ENCODE measurements at regions not wholly inside any gene's neighbourhood (a gene's known extent, or its start where the extent isn't known, plus 50 kb on each side); places are given as distances from the start of the nearest gene placed in this dataset.

DNA sequence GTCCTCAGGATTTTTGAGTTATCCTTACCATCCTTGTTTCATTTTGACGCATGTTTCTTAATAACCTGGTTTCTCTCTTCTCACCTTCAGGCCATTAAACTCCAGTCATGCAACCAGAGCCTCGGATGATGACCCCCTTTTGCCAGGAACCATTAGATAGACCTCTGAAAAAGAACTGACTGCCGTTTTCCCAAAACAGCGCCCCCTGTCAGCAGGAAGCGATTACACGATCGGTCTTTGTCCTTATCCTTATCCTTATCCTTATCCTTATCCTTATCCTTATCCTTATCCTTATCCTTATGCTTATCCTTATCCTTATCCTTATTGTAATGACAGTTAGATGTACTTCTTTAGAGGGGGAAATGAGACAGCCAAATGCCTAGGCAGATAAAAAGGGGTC is 148.4 kb upstream of the ITM2A start:
- no peak overlapping the region for H3K4me3 Mint-ChIP-seq
- intact Hi-C loops (cut with micrococcal nuclease) = no loop called here

DNA sequence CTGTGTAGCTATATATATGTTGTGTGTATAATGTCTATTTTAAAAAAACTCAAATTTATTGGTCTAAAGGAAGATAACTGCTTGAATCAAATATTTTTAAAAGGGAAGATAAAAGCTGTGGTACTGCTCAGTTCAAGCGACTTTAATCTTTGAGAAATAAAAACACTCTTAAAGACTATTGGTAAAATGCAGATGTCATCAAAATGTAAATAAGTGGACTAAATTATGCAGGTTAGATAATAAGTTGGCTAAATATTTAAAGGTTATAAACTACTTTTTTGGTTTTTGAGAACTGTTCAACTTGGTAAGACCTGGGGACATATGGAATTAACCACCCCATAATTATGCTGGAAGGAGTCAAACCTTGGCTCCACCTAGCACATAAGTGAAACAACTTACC is 144.7 kb upstream of the ITM2A start:
- no peak overlapping the region for H3K27ac Mint-ChIP-seq
- no peaks in the 10 kb centered on the region for H3K36me3 Mint-ChIP-seq
- H3K4me3 Mint-ChIP-seq = no peak overlapping the region
- peaks cover 0 to 9% (median 0%) of the 10 kb centered on the region in 5 donors for H3K27me3 Mint-ChIP-seq
- ChIA-PET CTCF (no interaction called here), POLR2A (no interaction called here)
- no peaks in the 10 kb centered on the region for H3K4me1 Mint-ChIP-seq
- no peaks in the 10 kb centered on the region for H3K4me1 ChIP-seq (ENCODE audit: control insufficient read depth in 2 of 2, insufficient read depth in 2 of 2, low read length in 2 of 2)
- no peaks in the 10 kb centered on the region for H3K27me3 ChIP-seq (ENCODE audit: control insufficient read depth in 2 of 2, insufficient read depth in 2 of 2, low read length in 2 of 2)
- intact Hi-C loops (cut with micrococcal nuclease) = no loop called here
- H3K4me3 ChIP-seq (ENCODE audit: low read length) = no peak overlapping the region
- DNase-seq (no peak), ATAC-seq (no peak)
- H3K36me3 ChIP-seq (ENCODE audit: control insufficient read depth in 2 of 3, insufficient read depth in 3 of 3, low read length in 3 of 3) = no peaks in the 10 kb centered on the region
- peaks cover 0 to 4% (median 0%) of the 10 kb centered on the region in 11 donors for H3K9me3 Mint-ChIP-seq
- H3K9me3 ChIP-seq (ENCODE audit: control insufficient read depth in 2 of 3, low read length in 3 of 3) = no peaks in the 10 kb centered on the region
- no peak overlapping the region for H3K27ac ChIP-seq (ENCODE audit: low read depth, low read length)

More for the DNA sequence above, 148.4 kb upstream of the ITM2A start:
- Histone ChIP-seq H3K9me3 (ENCODE audit: control insufficient read depth in 2 of 3, low read length in 3 of 3) (no peaks in the 10 kb centered on the region), H3K27ac (ENCODE audit: low read depth, low read length) (no peak overlapping the region), H3K27me3 (ENCODE audit: control insufficient read depth in 2 of 2, insufficient read depth in 2 of 2, low read length in 2 of 2) (no peaks in the 10 kb centered on the region), H3K4me3 (ENCODE audit: low read length) (no peak overlapping the region), H3K4me1 (ENCODE audit: control insufficient read depth in 2 of 2, insufficient read depth in 2 of 2, low read length in 2 of 2) (no peaks in the 10 kb centered on the region), H3K36me3 (ENCODE audit: control insufficient read depth in 2 of 3, insufficient read depth in 3 of 3, low read length in 3 of 3) (no peaks in the 10 kb centered on the region)
- DNase-seq = no peak
- Mint-ChIP-seq H3K36me3 (no peaks in the 10 kb centered on the region), H3K27ac (no peak overlapping the region), H3K9me3 (peaks cover 0 to 5% (median 0%) of the 10 kb centered on the region in 11 donors), H3K4me1 (no peaks in the 10 kb centered on the region), H3K27me3 (peaks cover 0 to 15% (median 0%) of the 10 kb centered on the region in 5 donors)
- ChIA-PET CTCF (no interaction called here), POLR2A (no interaction called here)
- ATAC-seq = no peak

- Histone ChIP-seq H3K27ac (ENCODE audit: low read depth, low read length) (no peak overlapping the region), H3K4me3 (ENCODE audit: low read length) (no peak overlapping the region), H3K27me3 (ENCODE audit: control insufficient read depth in 2 of 2, insufficient read depth in 2 of 2, low read length in 2 of 2) (no peaks in the 10 kb centered on the region), H3K4me1 (ENCODE audit: control insufficient read depth in 2 of 2, insufficient read depth in 2 of 2, low read length in 2 of 2) (no peaks in the 10 kb centered on the region), H3K36me3 (ENCODE audit: control insufficient read depth in 2 of 3, insufficient read depth in 3 of 3, low read length in 3 of 3) (no peaks in the 10 kb centered on the region), H3K9me3 (ENCODE audit: control insufficient read depth in 2 of 3, low read length in 3 of 3) (no peaks in the 10 kb centered on the region)
- no peak overlapping the region for H3K4me3 Mint-ChIP-seq
- H3K27me3 Mint-ChIP-seq = no peaks in the 10 kb centered on the region
- ChIA-PET POLR2A (no interaction called here), CTCF (no interaction called here)
- DNase-seq (no peak), ATAC-seq (no peak)
- no peaks in the 10 kb centered on the region for H3K4me1 Mint-ChIP-seq
- H3K27ac Mint-ChIP-seq = no peak overlapping the region
- peaks cover 0 to 17% (median 2%) of the 10 kb centered on the region in 11 donors for H3K9me3 Mint-ChIP-seq
- H3K36me3 Mint-ChIP-seq = no peaks in the 10 kb centered on the region
- intact Hi-C loops (cut with micrococcal nuclease) = no loop called here
Observed at GRCh38 chrX:79506001-79506400, 138.9 kb upstream of the ITM2A start.

DNA sequence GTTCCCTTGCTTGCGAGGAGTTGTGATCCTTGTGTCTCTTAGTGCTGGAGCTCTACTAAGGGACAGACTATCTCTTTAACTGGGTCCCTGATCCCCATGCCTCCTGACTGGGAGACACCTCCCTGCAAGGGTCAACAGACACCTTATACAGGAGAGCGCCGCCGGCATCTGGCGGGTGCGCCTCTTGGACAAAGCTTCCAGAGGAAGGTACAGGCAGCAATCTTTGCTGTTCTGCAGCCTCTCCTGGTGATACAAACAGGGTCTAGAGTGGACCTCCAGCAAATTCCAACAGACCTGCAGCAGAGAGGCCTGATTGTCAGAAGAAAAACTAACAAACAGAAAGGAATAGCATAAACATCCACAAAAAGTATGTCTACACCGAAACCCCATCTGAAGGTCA is 115.6 kb upstream of the ITM2A start:
- Mint-ChIP-seq H3K36me3 (peaks cover 0 to 8% (median 0%) of the 10 kb centered on the region in 5 donors), H3K4me1 (no peaks in the 10 kb centered on the region), H3K4me3 (no peak overlapping the region), H3K9me3 (peaks cover 0 to 22% (median 4%) of the 10 kb centered on the region in 11 donors), H3K27ac (no peak overlapping the region), H3K27me3 (peaks cover 0 to 38% (median 29%) of the 10 kb centered on the region in 5 donors)
- intact Hi-C loops (cut with micrococcal nuclease) = no loop called here
- POLR2A ChIA-PET = no interaction called here
- Histone ChIP-seq H3K27me3 (ENCODE audit: control insufficient read depth in 2 of 2, insufficient read depth in 2 of 2, low read length in 2 of 2) (no peaks in the 10 kb centered on the region), H3K9me3 (ENCODE audit: control insufficient read depth in 2 of 3, low read length in 3 of 3) (no peaks in the 10 kb centered on the region), H3K27ac (ENCODE audit: low read depth, low read length) (no peak overlapping the region), H3K4me1 (ENCODE audit: control insufficient read depth in 2 of 2, insufficient read depth in 2 of 2, low read length in 2 of 2) (no peaks in the 10 kb centered on the region), H3K36me3 (ENCODE audit: control insufficient read depth in 2 of 3, insufficient read depth in 3 of 3, low read length in 3 of 3) (no peaks in the 10 kb centered on the region), H3K4me3 (ENCODE audit: low read length) (no peak overlapping the region)
- CTCF ChIA-PET = no interaction called here
- ATAC-seq = no peak
- DNase-seq = no peak

DNA sequence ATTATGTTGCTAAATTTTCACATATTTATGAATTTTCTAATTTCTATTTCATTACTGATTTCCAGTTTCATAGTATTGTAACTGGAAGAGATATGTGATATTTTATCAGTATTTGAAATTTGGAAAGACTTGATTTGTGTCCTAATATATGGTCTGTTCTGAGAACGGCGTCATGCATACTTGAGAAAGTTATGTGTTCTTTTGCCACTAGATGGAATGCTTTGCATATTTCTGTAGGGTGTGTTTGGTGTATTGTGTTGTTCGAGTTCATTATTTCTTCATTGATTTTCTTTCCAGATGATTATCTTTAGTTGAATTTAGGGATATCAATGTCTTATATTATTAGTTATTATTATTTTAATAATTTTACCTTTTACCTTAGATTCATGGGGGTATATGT is 110.6 kb upstream of the ITM2A start:
- no peak for DNase-seq
- POLR2A ChIA-PET = no interaction called here
- intact Hi-C loops (cut with micrococcal nuclease) = no loop called here

DNA sequence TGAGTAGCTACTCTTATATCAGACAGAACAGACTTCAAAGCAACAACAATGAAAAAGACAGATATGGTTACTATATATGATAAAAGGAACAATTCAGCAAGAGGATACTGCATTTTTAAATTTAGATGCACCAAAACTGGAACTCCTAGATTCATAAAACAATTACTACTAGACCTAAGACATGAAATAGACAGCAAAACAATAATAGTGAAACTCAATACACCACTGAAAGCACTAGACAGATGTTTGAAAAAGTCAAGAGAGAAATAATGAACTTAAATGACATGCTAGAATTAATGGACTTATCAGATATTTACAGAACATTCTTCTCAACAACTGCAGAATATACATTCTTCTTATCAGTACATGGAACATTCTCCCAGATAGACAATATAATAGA is 99.5 kb upstream of the ITM2A start:
- peaks cover 0 to 24% (median 5%) of the 10 kb centered on the region in 11 donors for H3K9me3 Mint-ChIP-seq
- H3K4me3 Mint-ChIP-seq = no peak overlapping the region
- Histone ChIP-seq H3K9me3 (ENCODE audit: control insufficient read depth in 2 of 3, low read length in 3 of 3) (no peaks in the 10 kb centered on the region), H3K4me3 (ENCODE audit: low read length) (no peak overlapping the region), H3K27me3 (ENCODE audit: control insufficient read depth in 2 of 2, insufficient read depth in 2 of 2, low read length in 2 of 2) (no peaks in the 10 kb centered on the region), H3K36me3 (ENCODE audit: control insufficient read depth in 2 of 3, insufficient read depth in 3 of 3, low read length in 3 of 3) (no peaks in the 10 kb centered on the region), H3K4me1 (ENCODE audit: control insufficient read depth in 2 of 2, insufficient read depth in 2 of 2, low read length in 2 of 2) (no peaks in the 10 kb centered on the region), H3K27ac (ENCODE audit: low read depth, low read length) (no peak overlapping the region)
- intact Hi-C loops (cut with micrococcal nuclease) = no loop called here
- CTCF ChIA-PET = no interaction called here
- ATAC-seq (no peak), DNase-seq (no peak)
- no peaks in the 10 kb centered on the region for H3K4me1 Mint-ChIP-seq
- no peak overlapping the region for H3K27ac Mint-ChIP-seq
- H3K36me3 Mint-ChIP-seq = no peaks in the 10 kb centered on the region
- H3K27me3 Mint-ChIP-seq = peaks cover 3 to 24% (median 6%) of the 10 kb centered on the region in 5 donors
- POLR2A ChIA-PET = no interaction called here

More for the DNA sequence above, 110.6 kb upstream of the ITM2A start:
- no peaks in the 10 kb centered on the region for H3K4me1 Mint-ChIP-seq
- H3K9me3 ChIP-seq (ENCODE audit: control insufficient read depth in 2 of 3, low read length in 3 of 3) = no peaks in the 10 kb centered on the region
- ATAC-seq = no peak
- H3K27me3 ChIP-seq (ENCODE audit: control insufficient read depth in 2 of 2, insufficient read depth in 2 of 2, low read length in 2 of 2) = no peaks in the 10 kb centered on the region
- H3K9me3 Mint-ChIP-seq = no peaks in the 10 kb centered on the region
- no peak overlapping the region for H3K4me3 ChIP-seq (ENCODE audit: low read length)
- CTCF ChIA-PET = no interaction called here
- peaks cover 3 to 21% (median 9%) of the 10 kb centered on the region in 5 donors for H3K27me3 Mint-ChIP-seq
- no peaks in the 10 kb centered on the region for H3K36me3 Mint-ChIP-seq
- no peak overlapping the region for H3K4me3 Mint-ChIP-seq
- no peaks in the 10 kb centered on the region for H3K36me3 ChIP-seq (ENCODE audit: control insufficient read depth in 2 of 3, insufficient read depth in 3 of 3, low read length in 3 of 3)
- no peak overlapping the region for H3K27ac ChIP-seq (ENCODE audit: low read depth, low read length)
- no peaks in the 10 kb centered on the region for H3K4me1 ChIP-seq (ENCODE audit: control insufficient read depth in 2 of 2, insufficient read depth in 2 of 2, low read length in 2 of 2)
- H3K27ac Mint-ChIP-seq = no peak overlapping the region

DNA sequence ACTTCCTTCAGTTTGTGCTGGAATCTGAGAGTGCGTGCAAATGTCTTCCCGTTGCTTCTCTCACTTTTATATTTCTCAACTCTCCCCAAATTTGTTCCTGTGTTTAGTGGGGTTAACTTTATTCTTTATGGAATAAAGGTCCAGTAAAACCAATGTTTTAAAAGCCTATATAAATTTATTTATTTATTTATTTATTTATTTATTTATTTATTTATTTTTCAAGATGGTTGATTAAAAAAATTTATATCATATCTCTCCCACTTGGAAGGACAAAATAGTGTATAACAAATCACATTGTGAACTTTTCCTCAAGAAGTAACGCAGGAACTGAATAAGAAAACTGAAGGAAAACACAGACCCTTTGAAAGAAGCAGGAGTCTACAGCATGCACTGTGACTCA is 95.3 kb upstream of the ITM2A start:
- peaks cover 0 to 13% (median 3%) of the 10 kb centered on the region in 11 donors for H3K9me3 Mint-ChIP-seq
- H3K4me1 Mint-ChIP-seq = no peaks in the 10 kb centered on the region
- DNase-seq (no peak), ATAC-seq (no peak)
- POLR2A ChIA-PET = no interaction called here
- no peaks in the 10 kb centered on the region for H3K36me3 Mint-ChIP-seq
- Histone ChIP-seq H3K36me3 (ENCODE audit: control insufficient read depth in 2 of 3, insufficient read depth in 3 of 3, low read length in 3 of 3) (no peaks in the 10 kb centered on the region), H3K9me3 (ENCODE audit: control insufficient read depth in 2 of 3, low read length in 3 of 3) (no peaks in the 10 kb centered on the region), H3K4me3 (ENCODE audit: low read length) (no peak overlapping the region), H3K27ac (ENCODE audit: low read depth, low read length) (no peak overlapping the region), H3K27me3 (ENCODE audit: control insufficient read depth in 2 of 2, insufficient read depth in 2 of 2, low read length in 2 of 2) (no peaks in the 10 kb centered on the region), H3K4me1 (ENCODE audit: control insufficient read depth in 2 of 2, insufficient read depth in 2 of 2, low read length in 2 of 2) (no peaks in the 10 kb centered on the region)
- CTCF ChIA-PET = no interaction called here
- intact Hi-C loops (cut with micrococcal nuclease) = no loop called here
- peaks cover 0 to 17% (median 6%) of the 10 kb centered on the region in 5 donors for H3K27me3 Mint-ChIP-seq
- H3K4me3 Mint-ChIP-seq = no peak overlapping the region
- no peak overlapping the region for H3K27ac Mint-ChIP-seq

Data from naive thymus-derived CD4-positive, alpha-beta T cell (primary cell).